ENCODE measurements at regions not wholly inside any gene's neighbourhood (a gene's known extent, or its start where the extent isn't known, plus 50 kb on each side); places are given as distances from the start of the nearest gene placed in this dataset.

GRCh38 chr1:81490614-81491013 lies 310.1 kb upstream of the ADGRL2 start:
- H3K36me3 ChIP-seq (ENCODE audit: control insufficient read depth in 4 of 4, insufficient read depth in 4 of 4, low read length in 4 of 4): no peaks in the 10 kb centered on the region
- no peak overlapping the region for H3K9ac ChIP-seq (ENCODE audit: insufficient read depth in 1 of 2, low read length in 2 of 2)
- H3K27me3 ChIP-seq (ENCODE audit: control insufficient read depth in 3 of 3, insufficient read depth in 3 of 3, low read length in 2 of 3): no peaks in the 10 kb centered on the region
- TF ChIP-seq CTCF (IDR thresholded peaks at IDR 0.05; ENCODE audit: control extremely low read depth, extremely low read depth): no peak
- WGBS, 2 donors: 91 to 93% methylated on average over 1 of the region's 1 CpG
- no peak overlapping the region for H3K27ac ChIP-seq (ENCODE audit: low read depth in 1 of 2, low read length in 1 of 2)
- no peak overlapping the region for H3K4me3 ChIP-seq
- DNase-seq (peak in 1 of 3 donors; percentile 32), ATAC-seq (ENCODE audit: insufficient read depth, low FRiP score) (no peak)
- H3K9me3 ChIP-seq (ENCODE audit: control insufficient read depth in 4 of 4, insufficient read depth in 3 of 4, low read length in 3 of 4): peaks cover 0 to 4% (median under 1%) of the 10 kb centered on the region in 4 donors
- H3K4me1 ChIP-seq (ENCODE audit: control insufficient read depth in 5 of 5, insufficient read depth in 5 of 5, low read length in 5 of 5): peaks cover 0 to 23% (median 7%) of the 10 kb centered on the region in 5 donors

- H3K4me3 ChIP-seq: no peak overlapping the region
- H3K9ac ChIP-seq (ENCODE audit: insufficient read depth in 1 of 2, low read length in 2 of 2): no peak overlapping the region
- no peak for DNase-seq
- no peak for TF ChIP-seq CTCF (IDR thresholded peaks at IDR 0.05; ENCODE audit: control extremely low read depth, extremely low read depth)
- no peak overlapping the region for H3K27ac ChIP-seq (ENCODE audit: low read depth in 1 of 2, low read length in 1 of 2)
- 100% methylated on average over 1 of the region's 1 CpG for WGBS, 2 donors
- H3K4me1 ChIP-seq (ENCODE audit: control insufficient read depth in 5 of 5, insufficient read depth in 5 of 5, low read length in 5 of 5): peaks cover 0 to 19% (median 7%) of the 10 kb centered on the region in 5 donors
- ATAC-seq (ENCODE audit: insufficient read depth, low FRiP score): no peak
- H3K36me3 ChIP-seq (ENCODE audit: control insufficient read depth in 4 of 4, insufficient read depth in 4 of 4, low read length in 4 of 4): no peaks in the 10 kb centered on the region
- H3K9me3 ChIP-seq (ENCODE audit: control insufficient read depth in 4 of 4, insufficient read depth in 3 of 4, low read length in 3 of 4): peaks cover 0 to 4% (median under 1%) of the 10 kb centered on the region in 4 donors
- no peaks in the 10 kb centered on the region for H3K27me3 ChIP-seq (ENCODE audit: control insufficient read depth in 3 of 3, insufficient read depth in 3 of 3, low read length in 2 of 3)
Observed at GRCh38 chr1:81489372-81489934, 311.3 kb upstream of the ADGRL2 start.

- Histone ChIP-seq H3K4me3 (no peak overlapping the region), H3K27ac (ENCODE audit: low read depth in 1 of 2, low read length in 1 of 2) (no peak overlapping the region), H3K36me3 (ENCODE audit: control insufficient read depth in 4 of 4, insufficient read depth in 4 of 4, low read length in 4 of 4) (no peaks in the 10 kb centered on the region), H3K4me1 (ENCODE audit: control insufficient read depth in 5 of 5, insufficient read depth in 5 of 5, low read length in 5 of 5) (no peaks in the 10 kb centered on the region), H3K9me3 (ENCODE audit: control insufficient read depth in 4 of 4, insufficient read depth in 3 of 4, low read length in 3 of 4) (no peaks in the 10 kb centered on the region), H3K9ac (ENCODE audit: insufficient read depth in 1 of 2, low read length in 2 of 2) (no peak overlapping the region), H3K27me3 (ENCODE audit: control insufficient read depth in 3 of 3, insufficient read depth in 3 of 3, low read length in 2 of 3) (no peaks in the 10 kb centered on the region)
- peak in 1 of 3 donors; percentile 32 for DNase-seq
- WGBS, 2 donors: 62 to 66% methylated on average over 2 of the region's 2 CpGs
- no peak for TF ChIP-seq CTCF (IDR thresholded peaks at IDR 0.05; ENCODE audit: control extremely low read depth, extremely low read depth)
- no peak for ATAC-seq (ENCODE audit: insufficient read depth, low FRiP score)
Observed at GRCh38 chr1:81484284-81484683, 316.4 kb upstream of the ADGRL2 start.

- Histone ChIP-seq H3K27me3 (ENCODE audit: control insufficient read depth in 3 of 3, insufficient read depth in 3 of 3, low read length in 2 of 3) (no peaks in the 10 kb centered on the region), H3K27ac (ENCODE audit: low read depth in 1 of 2, low read length in 1 of 2) (peak overlapping the region in 1 of 2 donors; percentile 72), H3K36me3 (ENCODE audit: control insufficient read depth in 4 of 4, insufficient read depth in 4 of 4, low read length in 4 of 4) (no peaks in the 10 kb centered on the region), H3K9ac (ENCODE audit: insufficient read depth in 1 of 2, low read length in 2 of 2) (no peak overlapping the region), H3K4me3 (peak overlapping the region; percentile 24), H3K9me3 (ENCODE audit: control insufficient read depth in 4 of 4, insufficient read depth in 3 of 4, low read length in 3 of 4) (no peaks in the 10 kb centered on the region), H3K4me1 (ENCODE audit: control insufficient read depth in 5 of 5, insufficient read depth in 5 of 5, low read length in 5 of 5) (peaks cover 0 to 13% (median 0%) of the 10 kb centered on the region in 5 donors)
- ATAC-seq (ENCODE audit: insufficient read depth, low FRiP score) (no peak), DNase-seq (peak; percentile 92 to 98 (median 98))
- no peak for TF ChIP-seq CTCF (IDR thresholded peaks at IDR 0.05; ENCODE audit: control extremely low read depth, extremely low read depth)
- 19 to 35% methylated on average over 7 of the region's 7 CpGs for WGBS, 2 donors
Observed at GRCh38 chr1:81478219-81478618, 322.5 kb upstream of the ADGRL2 start.

All from lung (tissue), 11 donors.